ENCODE measurements at regions not wholly inside any gene's neighbourhood (a gene's known extent, or its start where the extent isn't known, plus 50 kb on each side); places are given as distances from the start of the nearest gene placed in this dataset.

DNA sequence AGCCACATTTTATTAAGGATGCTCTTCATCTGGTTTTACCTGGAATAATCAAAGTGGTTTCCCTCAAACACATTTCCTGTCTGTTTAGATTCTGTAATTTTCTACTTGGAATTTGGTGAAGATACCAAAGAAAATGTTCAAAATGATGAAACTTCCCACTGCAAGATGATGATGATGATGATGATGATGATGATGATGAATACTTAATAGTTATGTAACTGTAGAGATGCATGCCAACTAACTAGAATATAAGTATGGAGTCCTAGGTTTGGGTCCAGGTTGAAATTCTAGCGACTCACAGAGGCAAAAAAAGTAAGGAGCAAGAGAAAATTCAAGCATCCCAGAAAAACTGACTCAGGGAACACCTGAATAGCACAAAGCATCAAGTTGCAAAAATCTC lies 104.0 kb upstream of the KIAA1217 start:
- DNase-seq: no peak
- Mint-ChIP-seq H3K36me3 (ENCODE audit: low read depth) (no peaks in the 10 kb centered on the region), H3K9me3 (peaks cover 22% of the 10 kb centered on the region), H3K4me3 (no peak overlapping the region), H3K27ac (no peak overlapping the region), H3K27me3 (ENCODE audit: insufficient read depth) (no peaks in the 10 kb centered on the region; the same call in 1 of the 2 replicates), H3K4me1 (ENCODE audit: low read depth) (no peaks in the 10 kb centered on the region)
- TF ChIP-seq, protein P1, sequence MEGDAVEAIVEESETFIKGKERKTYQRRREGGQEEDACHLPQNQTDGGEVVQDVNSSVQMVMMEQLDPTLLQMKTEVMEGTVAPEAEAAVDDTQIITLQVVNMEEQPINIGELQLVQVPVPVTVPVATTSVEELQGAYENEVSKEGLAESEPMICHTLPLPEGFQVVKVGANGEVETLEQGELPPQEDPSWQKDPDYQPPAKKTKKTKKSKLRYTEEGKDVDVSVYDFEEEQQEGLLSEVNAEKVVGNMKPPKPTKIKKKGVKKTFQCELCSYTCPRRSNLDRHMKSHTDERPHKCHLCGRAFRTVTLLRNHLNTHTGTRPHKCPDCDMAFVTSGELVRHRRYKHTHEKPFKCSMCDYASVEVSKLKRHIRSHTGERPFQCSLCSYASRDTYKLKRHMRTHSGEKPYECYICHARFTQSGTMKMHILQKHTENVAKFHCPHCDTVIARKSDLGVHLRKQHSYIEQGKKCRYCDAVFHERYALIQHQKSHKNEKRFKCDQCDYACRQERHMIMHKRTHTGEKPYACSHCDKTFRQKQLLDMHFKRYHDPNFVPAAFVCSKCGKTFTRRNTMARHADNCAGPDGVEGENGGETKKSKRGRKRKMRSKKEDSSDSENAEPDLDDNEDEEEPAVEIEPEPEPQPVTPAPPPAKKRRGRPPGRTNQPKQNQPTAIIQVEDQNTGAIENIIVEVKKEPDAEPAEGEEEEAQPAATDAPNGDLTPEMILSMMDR (IDR thresholded peaks at IDR 0.05): no peak

DNA sequence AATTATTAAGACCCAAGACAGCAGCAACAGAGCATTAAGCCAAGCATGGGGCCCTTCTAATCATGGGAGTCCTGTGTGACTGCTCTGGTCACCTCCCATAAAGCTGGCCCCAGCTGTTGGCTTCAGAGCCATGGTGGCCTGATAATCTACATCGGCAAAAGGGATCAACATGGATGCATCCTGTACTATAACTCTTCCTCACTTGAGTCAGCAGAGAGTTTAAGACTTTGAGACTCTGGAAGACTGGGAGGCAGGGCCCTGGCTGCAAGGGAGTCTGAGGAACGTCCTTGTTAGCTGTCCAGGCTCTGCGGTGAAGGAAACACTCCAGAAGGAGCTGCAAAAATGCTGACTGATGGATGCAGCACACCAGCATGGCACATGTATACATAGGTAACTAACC lies 95.0 kb upstream of the KIAA1217 start:
- no peaks in the 10 kb centered on the region; the same call in 1 of the 2 replicates for H3K36me3 Mint-ChIP-seq (ENCODE audit: low read depth)
- TF ChIP-seq, protein P1 (IDR thresholded peaks at IDR 0.05): no peak
- H3K4me3 Mint-ChIP-seq: no peak overlapping the region
- H3K4me1 Mint-ChIP-seq (ENCODE audit: low read depth): no peaks in the 10 kb centered on the region
- no peak for DNase-seq
- no peaks in the 10 kb centered on the region; the same call in 1 of the 2 replicates for H3K27me3 Mint-ChIP-seq (ENCODE audit: insufficient read depth)
- H3K9me3 Mint-ChIP-seq: peaks cover 37% of the 10 kb centered on the region
- no peak overlapping the region for H3K27ac Mint-ChIP-seq

DNA sequence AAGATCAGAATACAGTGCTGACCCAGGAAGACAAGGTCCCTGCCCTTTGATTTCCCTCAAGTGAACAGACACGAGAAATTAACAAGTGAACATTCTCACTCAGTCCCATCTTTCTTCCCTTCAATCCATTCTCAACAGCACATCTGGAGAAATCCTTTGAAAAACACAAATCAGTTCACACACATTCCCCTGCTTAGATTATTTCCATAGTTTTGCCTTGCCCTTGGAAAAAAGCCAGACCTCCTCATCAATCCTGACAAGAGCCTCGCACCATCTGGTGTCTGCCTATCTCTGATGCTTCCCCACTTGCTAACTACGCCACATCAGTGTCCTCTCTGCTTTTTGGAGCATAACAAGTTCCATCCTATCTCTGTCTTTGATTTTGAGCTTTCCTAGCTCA lies 94.4 kb upstream of the KIAA1217 start:
- TF ChIP-seq, protein P1 (IDR thresholded peaks at IDR 0.05): no peak
- peaks cover 37% of the 10 kb centered on the region for H3K9me3 Mint-ChIP-seq
- no peaks in the 10 kb centered on the region; the same call in 1 of the 2 replicates for H3K27me3 Mint-ChIP-seq (ENCODE audit: insufficient read depth)
- H3K4me3 Mint-ChIP-seq: no peak overlapping the region
- no peak for DNase-seq
- H3K4me1 Mint-ChIP-seq (ENCODE audit: low read depth): no peaks in the 10 kb centered on the region
- no peaks in the 10 kb centered on the region; the same call in 1 of the 2 replicates for H3K36me3 Mint-ChIP-seq (ENCODE audit: low read depth)
- H3K27ac Mint-ChIP-seq: no peak overlapping the region

DNA sequence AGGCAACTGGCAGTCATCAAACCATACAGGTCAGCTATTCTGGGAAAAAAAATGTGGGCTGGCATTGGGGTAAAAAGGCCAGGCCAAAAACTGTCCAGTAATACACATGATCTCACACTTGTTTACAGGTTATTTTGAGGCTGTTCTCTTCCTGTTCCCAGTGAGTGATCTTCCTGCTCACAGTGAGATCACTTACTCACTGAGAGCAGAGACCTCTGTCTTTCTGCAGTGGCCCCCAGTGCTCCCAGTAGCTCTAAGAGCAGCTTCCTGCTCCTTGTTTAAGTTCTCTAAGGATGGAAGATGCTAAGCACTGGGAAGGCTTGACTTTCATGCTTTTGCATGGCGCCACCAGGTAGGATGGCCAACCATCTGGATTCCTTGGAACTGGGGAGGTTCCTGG lies 93.5 kb upstream of the KIAA1217 start:
- no peaks in the 10 kb centered on the region; the same call in 1 of the 2 replicates for H3K36me3 Mint-ChIP-seq (ENCODE audit: low read depth)
- peaks cover 42% of the 10 kb centered on the region for H3K9me3 Mint-ChIP-seq
- no peak overlapping the region for H3K4me3 Mint-ChIP-seq
- no peaks in the 10 kb centered on the region; the same call in 1 of the 2 replicates for H3K27me3 Mint-ChIP-seq (ENCODE audit: insufficient read depth)
- TF ChIP-seq, protein P1 (IDR thresholded peaks at IDR 0.05): no peak
- H3K4me1 Mint-ChIP-seq (ENCODE audit: low read depth): no peaks in the 10 kb centered on the region
- no peak overlapping the region for H3K27ac Mint-ChIP-seq
- DNase-seq: no peak

DNA sequence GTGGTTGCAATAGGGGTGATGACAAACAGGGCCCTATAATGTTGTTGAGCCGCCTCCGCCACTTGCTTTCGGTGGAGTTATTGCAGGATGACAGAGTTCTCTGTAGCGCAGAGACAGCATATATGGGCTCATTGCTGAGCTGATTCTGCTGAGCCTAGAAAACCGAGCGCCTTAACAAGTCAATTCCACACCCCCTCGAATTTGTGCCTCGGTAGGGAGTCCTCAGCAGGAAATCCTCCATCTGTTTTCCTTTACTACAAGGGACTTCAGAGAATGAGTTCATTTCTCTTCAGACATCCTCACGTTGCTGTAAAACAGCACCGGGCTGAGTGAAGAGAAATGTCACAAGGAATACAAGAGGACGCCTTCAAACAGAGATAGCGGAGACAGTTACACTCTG lies 90.7 kb upstream of the KIAA1217 start:
- DNase-seq: no peak
- no peak overlapping the region for H3K4me3 Mint-ChIP-seq
- H3K27me3 Mint-ChIP-seq (ENCODE audit: insufficient read depth): no peaks in the 10 kb centered on the region; the same call in 1 of the 2 replicates
- TF ChIP-seq, protein P1 (IDR thresholded peaks at IDR 0.05): no peak
- no peaks in the 10 kb centered on the region for H3K4me1 Mint-ChIP-seq (ENCODE audit: low read depth)
- peaks cover 41% of the 10 kb centered on the region for H3K9me3 Mint-ChIP-seq
- no peaks in the 10 kb centered on the region; the same call in 1 of the 2 replicates for H3K36me3 Mint-ChIP-seq (ENCODE audit: low read depth)
- no peak overlapping the region for H3K27ac Mint-ChIP-seq

DNA sequence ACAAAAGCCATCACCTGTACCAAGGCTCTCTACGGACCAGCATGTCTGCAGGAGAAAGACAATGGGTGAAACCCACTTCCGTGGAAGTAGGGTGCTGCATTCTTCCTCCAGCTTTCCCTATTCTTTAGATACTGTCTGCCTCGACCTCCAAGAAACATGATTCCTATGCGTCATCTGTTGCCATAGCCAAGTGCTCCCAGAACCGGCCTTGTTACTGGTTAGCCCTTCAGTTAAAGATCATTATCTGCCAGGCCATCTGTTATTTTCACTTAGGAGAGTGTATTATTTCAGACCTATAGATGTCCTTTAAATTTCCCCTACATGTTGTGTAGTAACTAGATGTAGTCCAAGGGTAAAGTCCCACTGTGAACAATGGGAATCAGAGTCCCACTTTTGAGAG lies 89.0 kb upstream of the KIAA1217 start:
- Mint-ChIP-seq H3K4me1 (ENCODE audit: low read depth) (no peaks in the 10 kb centered on the region), H3K36me3 (ENCODE audit: low read depth) (no peaks in the 10 kb centered on the region; the same call in 1 of the 2 replicates), H3K27ac (no peak overlapping the region), H3K9me3 (peaks cover 39% of the 10 kb centered on the region), H3K4me3 (no peak overlapping the region), H3K27me3 (ENCODE audit: insufficient read depth) (no peaks in the 10 kb centered on the region; the same call in 1 of the 2 replicates)
- TF ChIP-seq, protein P1 (IDR thresholded peaks at IDR 0.05): no peak
- DNase-seq: no peak
